ENCODE measurements at regions not wholly inside any gene's neighbourhood (a gene's known extent, or its start where the extent isn't known, plus 50 kb on each side); places are given as distances from the start of the nearest gene placed in this dataset.

- TF ChIP-seq CTCF (IDR thresholded peaks at IDR 0.05; ENCODE audit: extremely low read depth in 1 of 2, insufficient read depth in 1 of 2, low read depth in 1 of 2, low read length in 2 of 2) (no peak), POLR2A (IDR thresholded peaks at IDR 0.05; ENCODE audit: low read depth, low read length) (no peak), MYC (IDR thresholded peaks at IDR 0.05; ENCODE audit: low read depth, low read length) (no peak), MAX (IDR thresholded peaks at IDR 0.05; ENCODE audit: insufficient read depth, insufficient read length) (no peak)
These were observed 1362.2 kb downstream of the OLFM4 start for GRCh38 chr13:54390841-54391240.
